ENCODE measurements at regions not wholly inside any gene's neighbourhood (a gene's known extent, or its start where the extent isn't known, plus 50 kb on each side); places are given as distances from the start of the nearest gene placed in this dataset.

- Histone ChIP-seq H3K27me3 (no peaks in the 10 kb centered on the region), H3K27ac (no peak overlapping the region), H3K36me3 (no peaks in the 10 kb centered on the region), H3K4me1 (no peaks in the 10 kb centered on the region), H3K9me3 (no peaks in the 10 kb centered on the region), H3K4me3 (no peak overlapping the region)
- intact Hi-C loops (cut with DNase I) = no loop called here
- TF ChIP-seq POLR2A (IDR thresholded peaks at IDR 0.05) (no peak), POLR2AphosphoS5 (IDR thresholded peaks at IDR 0.05; ENCODE audit: insufficient read depth in 1 of 2, low read depth in 1 of 2) (no peak)
- TF ChIP-seq, protein P1, sequence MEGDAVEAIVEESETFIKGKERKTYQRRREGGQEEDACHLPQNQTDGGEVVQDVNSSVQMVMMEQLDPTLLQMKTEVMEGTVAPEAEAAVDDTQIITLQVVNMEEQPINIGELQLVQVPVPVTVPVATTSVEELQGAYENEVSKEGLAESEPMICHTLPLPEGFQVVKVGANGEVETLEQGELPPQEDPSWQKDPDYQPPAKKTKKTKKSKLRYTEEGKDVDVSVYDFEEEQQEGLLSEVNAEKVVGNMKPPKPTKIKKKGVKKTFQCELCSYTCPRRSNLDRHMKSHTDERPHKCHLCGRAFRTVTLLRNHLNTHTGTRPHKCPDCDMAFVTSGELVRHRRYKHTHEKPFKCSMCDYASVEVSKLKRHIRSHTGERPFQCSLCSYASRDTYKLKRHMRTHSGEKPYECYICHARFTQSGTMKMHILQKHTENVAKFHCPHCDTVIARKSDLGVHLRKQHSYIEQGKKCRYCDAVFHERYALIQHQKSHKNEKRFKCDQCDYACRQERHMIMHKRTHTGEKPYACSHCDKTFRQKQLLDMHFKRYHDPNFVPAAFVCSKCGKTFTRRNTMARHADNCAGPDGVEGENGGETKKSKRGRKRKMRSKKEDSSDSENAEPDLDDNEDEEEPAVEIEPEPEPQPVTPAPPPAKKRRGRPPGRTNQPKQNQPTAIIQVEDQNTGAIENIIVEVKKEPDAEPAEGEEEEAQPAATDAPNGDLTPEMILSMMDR (IDR thresholded peaks at IDR 0.05) = no peak
- no peak for DNase-seq (ENCODE audit: extremely low spot score in 2 of 2)
Measured at GRCh38 chr14:40436551-40436950, 1004.3 kb upstream of the FBXO33 start.

DNA sequence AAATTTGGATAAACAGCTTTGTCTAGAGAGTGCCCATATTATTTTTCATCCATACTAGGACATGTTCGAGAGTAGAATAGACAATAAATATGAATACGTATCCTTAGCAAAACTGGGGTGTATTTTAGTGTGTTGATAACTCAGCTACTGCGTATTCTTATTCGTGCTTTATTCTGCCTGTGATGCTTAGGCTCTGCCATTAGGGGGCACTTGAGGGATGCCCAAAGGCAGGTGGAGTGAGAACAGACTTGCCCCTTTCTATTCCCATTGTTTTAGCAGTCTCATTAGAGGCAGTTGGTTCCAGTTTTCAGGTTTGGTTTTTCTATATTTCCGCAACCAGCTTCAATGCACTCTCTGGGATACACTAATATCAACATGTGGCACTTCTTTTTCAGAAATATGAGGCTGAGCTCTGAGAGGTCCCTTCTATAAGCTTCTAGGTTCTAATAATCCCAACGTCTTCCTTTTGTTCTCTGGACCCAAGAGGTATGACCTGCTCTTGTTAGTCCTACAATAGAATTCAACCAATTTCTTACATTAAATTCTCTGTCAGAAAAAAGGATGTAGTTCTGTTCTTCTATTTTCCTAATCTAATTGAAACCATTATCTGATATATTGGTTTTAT lies 985.7 kb upstream of the FBXO33 start:
- no peak overlapping the region for H3K27ac ChIP-seq
- intact Hi-C loops (cut with DNase I) = no loop called here
- TF ChIP-seq POLR2A (IDR thresholded peaks at IDR 0.05) (no peak), POLR2AphosphoS5 (IDR thresholded peaks at IDR 0.05; ENCODE audit: insufficient read depth in 1 of 2, low read depth in 1 of 2) (no peak)
- TF ChIP-seq, protein P1 (IDR thresholded peaks at IDR 0.05) = no peak
- H3K36me3 ChIP-seq = no peaks in the 10 kb centered on the region
- no peak for DNase-seq (ENCODE audit: extremely low spot score in 2 of 2)
- no peaks in the 10 kb centered on the region for H3K4me1 ChIP-seq
- no peaks in the 10 kb centered on the region for H3K9me3 ChIP-seq
- no peak overlapping the region for H3K4me3 ChIP-seq
- no peaks in the 10 kb centered on the region for H3K27me3 ChIP-seq

DNA sequence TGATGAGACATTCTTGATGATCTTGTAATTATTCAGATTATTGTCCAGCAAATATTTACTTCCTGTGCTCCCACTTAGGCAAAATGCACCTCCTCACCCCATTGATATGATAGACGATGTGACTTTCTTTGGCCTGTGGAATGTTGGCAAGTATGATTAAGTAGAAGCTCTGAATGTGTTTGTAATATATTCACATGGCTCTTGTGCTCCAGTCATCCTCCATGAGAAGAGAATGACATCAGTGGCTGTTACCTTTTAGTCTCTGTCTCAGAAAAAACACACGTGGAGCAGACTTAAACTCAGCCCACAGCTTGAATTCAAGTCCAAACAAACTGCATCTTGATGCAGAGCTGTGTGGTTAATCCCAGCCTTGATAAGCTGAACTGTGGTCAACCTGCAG lies 984.3 kb upstream of the FBXO33 start:
- H3K4me1 ChIP-seq = no peaks in the 10 kb centered on the region
- TF ChIP-seq, protein P1 (IDR thresholded peaks at IDR 0.05) = no peak
- TF ChIP-seq POLR2A (IDR thresholded peaks at IDR 0.05) = no peak
- TF ChIP-seq POLR2AphosphoS5 (IDR thresholded peaks at IDR 0.05; ENCODE audit: insufficient read depth in 1 of 2, low read depth in 1 of 2) = no peak
- H3K27me3 ChIP-seq = no peaks in the 10 kb centered on the region
- H3K4me3 ChIP-seq = no peak overlapping the region
- no peaks in the 10 kb centered on the region for H3K36me3 ChIP-seq
- no peaks in the 10 kb centered on the region for H3K9me3 ChIP-seq
- DNase-seq (ENCODE audit: extremely low spot score in 2 of 2) = no peak
- no peak overlapping the region for H3K27ac ChIP-seq
- intact Hi-C loops (cut with DNase I) = no loop called here

DNA sequence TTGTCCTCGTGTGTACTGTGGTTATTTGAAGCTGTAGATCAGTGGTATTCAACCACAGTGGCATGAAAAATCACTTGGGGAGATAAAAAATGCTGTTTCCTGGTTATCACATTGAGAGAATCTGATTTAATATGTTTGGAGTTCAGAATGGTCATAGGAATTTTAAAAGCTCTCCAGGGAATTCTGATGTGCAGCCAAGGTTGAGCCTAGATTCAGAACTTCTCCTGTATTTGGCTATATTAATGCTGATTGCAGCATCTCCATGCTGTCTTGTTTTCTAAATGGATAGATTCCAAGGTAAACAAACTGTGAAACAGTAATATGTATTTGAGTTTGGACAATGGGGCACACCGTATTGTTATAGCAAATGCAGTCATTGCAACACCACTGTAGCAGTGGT lies 982.2 kb upstream of the FBXO33 start:
- H3K9me3 ChIP-seq = no peaks in the 10 kb centered on the region
- TF ChIP-seq, protein P1 (IDR thresholded peaks at IDR 0.05) = no peak
- H3K4me1 ChIP-seq = no peaks in the 10 kb centered on the region
- intact Hi-C loops (cut with DNase I) = no loop called here
- no peak for DNase-seq (ENCODE audit: extremely low spot score in 2 of 2)
- no peak overlapping the region for H3K27ac ChIP-seq
- H3K36me3 ChIP-seq = no peaks in the 10 kb centered on the region
- H3K27me3 ChIP-seq = no peaks in the 10 kb centered on the region
- H3K4me3 ChIP-seq = no peak overlapping the region

GRCh38 chr14:40413136-40413535 lies 980.9 kb upstream of the FBXO33 start:
- Histone ChIP-seq H3K4me1 (no peaks in the 10 kb centered on the region), H3K9me3 (no peaks in the 10 kb centered on the region), H3K27ac (no peak overlapping the region), H3K36me3 (no peaks in the 10 kb centered on the region), H3K4me3 (no peak overlapping the region), H3K27me3 (no peaks in the 10 kb centered on the region)
- TF ChIP-seq POLR2A (IDR thresholded peaks at IDR 0.05) = no peak
- TF ChIP-seq, protein P1 (IDR thresholded peaks at IDR 0.05) = no peak
- no peak for TF ChIP-seq POLR2AphosphoS5 (IDR thresholded peaks at IDR 0.05; ENCODE audit: insufficient read depth in 1 of 2, low read depth in 1 of 2)
- intact Hi-C loops (cut with DNase I) = no loop called here
- no peak for DNase-seq (ENCODE audit: extremely low spot score in 2 of 2)
